H9 (cell line): ENCODE measurements at regions not wholly inside any gene's neighbourhood (a gene's known extent, or its start where the extent isn't known, plus 50 kb on each side); places are given as distances from the start of the nearest gene placed in this dataset.

ENCODE experiments used
- DNase-seq: peaks from one replicate; pipeline ENCODE4 v3.0.0-alpha.2; 2017
- H2AFZ ChIP-seq: one replicate; pipeline ENCODE4 v1.6.1; 2013; ENCODE audit warnings: mild to moderate bottlenecking, low read length, control low read depth, moderate library complexity
- H2AK5ac ChIP-seq: 2 replicates; pipeline ENCODE4 v1.6.1; 2013; ENCODE audit warnings: low read length, control low read depth, mixed read lengths; ENCODE audit not compliant: insufficient read length
- H2BK120ac ChIP-seq: one replicate; pipeline ENCODE4 v1.6.1; 2013; ENCODE audit warnings: low read depth, mild to moderate bottlenecking, low read length, control low read depth, inconsistent platforms; ENCODE audit not compliant: poor library complexity, severe bottlenecking
- H2BK12ac ChIP-seq: 2 replicates; pipeline ENCODE4 v1.6.1; 2013; ENCODE audit warnings: low read length, control low read depth, mixed read lengths, low read depth; ENCODE audit not compliant: insufficient read length
- H2BK15ac ChIP-seq: 2 replicates; pipeline ENCODE4 v1.6.1; 2013; ENCODE audit warnings: low read depth, low read length, control low read depth
- H2BK20ac ChIP-seq: one replicate; pipeline ENCODE4 v1.6.1; 2013; ENCODE audit warnings: low read depth, mild to moderate bottlenecking, low read length, control low read depth, inconsistent platforms; ENCODE audit not compliant: poor library complexity, severe bottlenecking
- H2BK5ac ChIP-seq: 2 replicates; pipeline ENCODE4 v1.6.1; 2013; ENCODE audit warnings: low read length, control low read depth, mixed read lengths; ENCODE audit not compliant: insufficient read length
- H3K14ac ChIP-seq: 2 replicates; pipeline ENCODE4 v1.6.1; 2013; ENCODE audit warnings: low read length, control low read depth; ENCODE audit not compliant: insufficient read depth
- H3K18ac ChIP-seq: 2 replicates; pipeline ENCODE4 v1.6.1; 2013; ENCODE audit warnings: low read depth, mild to moderate bottlenecking, mixed read lengths, low read length, control low read depth; ENCODE audit not compliant: insufficient read length
- H3K23ac ChIP-seq: 2 replicates; pipeline ENCODE4 v1.6.1; 2013; ENCODE audit warnings: low read length, control low read depth, mixed read lengths, low read depth; ENCODE audit not compliant: insufficient read length
- H3K23me2 ChIP-seq: 2 replicates; pipeline ENCODE4 v1.6.1; 2013; ENCODE audit warnings: low read depth, mild to moderate bottlenecking, mixed read lengths, low read length, control low read depth; ENCODE audit not compliant: insufficient read length, poor library complexity, severe bottlenecking
- H3K27ac ChIP-seq: 2 replicates; pipeline ENCODE4 v1.5.1; 2013; ENCODE audit warnings: low read length, control low read depth, mixed read lengths, low read depth; ENCODE audit not compliant: insufficient read length
- H3K27me3 ChIP-seq: 2 replicates; pipeline ENCODE4 v1.6.1; 2013; ENCODE audit warnings: low read length, control low read depth, inconsistent platforms; ENCODE audit not compliant: insufficient read depth
- H3K4ac ChIP-seq: 2 replicates; pipeline ENCODE4 v1.6.1; 2013; ENCODE audit warnings: low read depth, mild to moderate bottlenecking, control low read depth, inconsistent platforms, low read length, moderate library complexity
- H3K4me1 ChIP-seq: 2 replicates; pipeline ENCODE4 v1.6.1; 2013; ENCODE audit warnings: low read length, control low read depth, inconsistent platforms; ENCODE audit not compliant: insufficient read depth
- H3K4me2 ChIP-seq: 2 replicates; pipeline ENCODE4 v1.6.1; 2013; ENCODE audit warnings: low read length, control low read depth, mixed read lengths; ENCODE audit not compliant: insufficient read length, insufficient read depth
- H3K56ac ChIP-seq: 2 replicates; pipeline ENCODE4 v1.6.1; 2013; ENCODE audit warnings: low read depth, mild to moderate bottlenecking, mixed read lengths, low read length, control low read depth; ENCODE audit not compliant: insufficient read length
- H3K79me1 ChIP-seq: 2 replicates; pipeline ENCODE4 v1.6.1; 2013; ENCODE audit warnings: low read depth, mild to moderate bottlenecking, moderate library complexity, low read length, control low read depth, inconsistent platforms; ENCODE audit not compliant: insufficient read depth, poor library complexity, severe bottlenecking
- H3K79me2 ChIP-seq: 2 replicates; pipeline ENCODE4 v1.6.1; 2013; ENCODE audit warnings: low read length, control low read depth, inconsistent platforms; ENCODE audit not compliant: insufficient read depth
- H3K9ac ChIP-seq: 2 replicates; pipeline ENCODE4 v1.6.1; 2013; ENCODE audit warnings: low read length, control low read depth, mixed read lengths; ENCODE audit not compliant: insufficient read length; ENCODE audit errors: extremely low read depth
- H3K9me3 ChIP-seq: one replicate; pipeline ENCODE4 v1.6.1; 2013; ENCODE audit warnings: low read depth, low read length, inconsistent platforms; ENCODE audit not compliant: control insufficient read depth
- H3T11ph ChIP-seq: one replicate; pipeline ENCODE4 v1.6.1; 2013; ENCODE audit warnings: mild to moderate bottlenecking, low read length, control low read depth, inconsistent platforms
- H4K20me1 ChIP-seq: one replicate; pipeline ENCODE4 v1.6.1; 2013; ENCODE audit not compliant: control insufficient read depth, insufficient read length, insufficient read depth
- H4K5ac ChIP-seq: 2 replicates; pipeline ENCODE4 v1.6.1; 2013; ENCODE audit warnings: low read depth, mild to moderate bottlenecking, mixed read lengths, low read length, control low read depth; ENCODE audit not compliant: insufficient read length
- H4K8ac ChIP-seq: replicated peaks from 2 replicates; pipeline ENCODE4 v1.6.1; 2013; ENCODE audit warnings: low read length, control low read depth, mixed read lengths, low read depth; ENCODE audit not compliant: insufficient read length
- H4K91ac ChIP-seq: 2 replicates; pipeline ENCODE4 v1.6.1; 2013; ENCODE audit warnings: low read depth, mild to moderate bottlenecking, moderate library complexity, mixed read lengths, low read length, control low read depth; ENCODE audit not compliant: insufficient read length
- H3K27ac Mint-ChIP-seq, 3 experiments: 2 replicates in 2 of 3; 3 replicates in 1 of 3; pipeline ENCODE4 v1.8.0; 2020 to 2021; ENCODE audit warnings: mixed read lengths in 3 of 3, mild to moderate bottlenecking in 1 of 3, moderate library complexity in 1 of 3
- H3K27me3 Mint-ChIP-seq: 2 replicates; pipeline ENCODE4 v1.8.0; 2021; ENCODE audit warnings: low read depth, mild to moderate bottlenecking, moderate library complexity, mixed read lengths
- H3K36me3 Mint-ChIP-seq, 3 experiments: 2 replicates in 2 of 3; 3 replicates in 1 of 3; pipeline ENCODE4 v1.8.0; 2020 to 2021; ENCODE audit warnings: low read depth in 3 of 3, mixed read lengths in 3 of 3; ENCODE audit not compliant: insufficient read depth in 1 of 3
- H3K4me1 Mint-ChIP-seq, 2 experiments: 2 replicates each; pipeline ENCODE4 v1.8.0; 2020; ENCODE audit warnings: mixed read lengths in 2 of 2
- H3K4me3 Mint-ChIP-seq, 2 experiments: 2 replicates in 1 of 2; 3 replicates in 1 of 2; pipeline ENCODE4 v1.8.0; 2020 to 2021; ENCODE audit warnings: mild to moderate bottlenecking in 2 of 2, mixed read lengths in 2 of 2, moderate library complexity in 1 of 2
- H3K9me3 Mint-ChIP-seq, 2 experiments: 2 replicates in 1 of 2; 3 replicates in 1 of 2; pipeline ENCODE4 v1.8.0; 2020; ENCODE audit warnings: mild to moderate bottlenecking in 2 of 2, mixed read lengths in 2 of 2, moderate library complexity in 1 of 2
- WGBS: extraction: QIAGEN DNeasy Blood & Tissue Kit; methylation state at CpG from one replicate; pipeline ENCODE4 v1.1.7; 2013; ENCODE audit warnings: missing lambda C conversion rate, low lambda C conversion rate, mixed read lengths; ENCODE audit not compliant: insufficient read length; ENCODE audit errors: extremely low coverage; 5-methylcytosine and 5-hydroxymethylcytosine counted together
- TF ChIP-seq, protein P1 (sequence below): fragments of 200-600 bp; sonication (generic); conservative IDR thresholded peaks from 3 replicates; pipeline ENCODE4 v1.8.0; 2021; ENCODE audit warnings: antibody characterized with exemption, mild to moderate bottlenecking

DNA sequence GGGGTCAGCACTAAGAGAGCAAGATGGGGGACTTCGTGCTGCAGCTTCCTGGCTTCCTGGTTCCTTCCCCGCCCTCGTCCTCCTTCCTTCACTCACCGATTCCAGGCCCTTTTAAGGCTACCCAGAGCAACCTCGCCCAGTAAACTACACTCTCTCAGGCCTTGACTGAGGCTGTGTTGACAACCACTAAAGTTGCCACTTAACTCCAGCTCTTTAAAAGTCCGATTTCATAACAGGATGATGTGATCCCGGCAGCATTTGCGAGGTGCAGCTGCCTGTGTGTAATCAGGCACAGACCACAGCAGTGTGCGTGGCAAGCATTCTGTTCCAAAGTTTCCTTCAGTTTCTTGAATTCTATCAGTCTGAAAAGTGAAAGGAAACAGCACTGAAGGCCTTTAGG, 110.6 kb downstream of the RAB11FIP2 start:
- Histone ChIP-seq H4K91ac (no peak overlapping the region), H2BK15ac (no peak overlapping the region), H3K9ac (no peak overlapping the region), H3K9me3 (no peaks in the 10 kb centered on the region), H2AK5ac (no peak overlapping the region), H3K79me1 (no peaks in the 10 kb centered on the region), H3K27ac (no peak overlapping the region), H4K5ac (no peak overlapping the region), H2BK20ac (no peak overlapping the region), H4K8ac (no peak overlapping the region), H3K23me2 (no peaks in the 10 kb centered on the region), H3K79me2 (no peaks in the 10 kb centered on the region), H2BK120ac (no peak overlapping the region), H3K27me3 (no peaks in the 10 kb centered on the region), H3K18ac (no peak overlapping the region), H3K4ac (no peak overlapping the region), H3T11ph (no peak overlapping the region), H4K20me1 (no peaks in the 10 kb centered on the region), H3K23ac (no peak overlapping the region), H3K14ac (no peak overlapping the region), H2AFZ (no peak overlapping the region), H3K4me2 (no peak overlapping the region), H3K4me1 (peaks cover 5% of the 10 kb centered on the region; the same call in 1 of the 2 replicates), H2BK12ac (no peak overlapping the region), H3K56ac (no peak overlapping the region), H2BK5ac (no peak overlapping the region)
- WGBS: no CpG with 5 or more reads among the region's 9 CpGs
- H3K27me3 Mint-ChIP-seq: peaks cover 3% of the 10 kb centered on the region; the same call in 1 of the 2 replicates
- 0 out of 7 replicates have a peak, but pooled peaks cover 0 to 2% (median 0%) of the 10 kb centered on the region in 3 experiments for H3K36me3 Mint-ChIP-seq
- no peak for DNase-seq
- peaks cover 3 to 4% of the 10 kb centered on the region in 2 experiments; a peak in 3 of 5 replicates for H3K9me3 Mint-ChIP-seq
- peaks cover 19 to 21% of the 10 kb centered on the region in 2 experiments for H3K4me1 Mint-ChIP-seq
- H3K27ac Mint-ChIP-seq: no peak overlapping the region; a peak in 1 of 7 replicates
- TF ChIP-seq, protein P1, sequence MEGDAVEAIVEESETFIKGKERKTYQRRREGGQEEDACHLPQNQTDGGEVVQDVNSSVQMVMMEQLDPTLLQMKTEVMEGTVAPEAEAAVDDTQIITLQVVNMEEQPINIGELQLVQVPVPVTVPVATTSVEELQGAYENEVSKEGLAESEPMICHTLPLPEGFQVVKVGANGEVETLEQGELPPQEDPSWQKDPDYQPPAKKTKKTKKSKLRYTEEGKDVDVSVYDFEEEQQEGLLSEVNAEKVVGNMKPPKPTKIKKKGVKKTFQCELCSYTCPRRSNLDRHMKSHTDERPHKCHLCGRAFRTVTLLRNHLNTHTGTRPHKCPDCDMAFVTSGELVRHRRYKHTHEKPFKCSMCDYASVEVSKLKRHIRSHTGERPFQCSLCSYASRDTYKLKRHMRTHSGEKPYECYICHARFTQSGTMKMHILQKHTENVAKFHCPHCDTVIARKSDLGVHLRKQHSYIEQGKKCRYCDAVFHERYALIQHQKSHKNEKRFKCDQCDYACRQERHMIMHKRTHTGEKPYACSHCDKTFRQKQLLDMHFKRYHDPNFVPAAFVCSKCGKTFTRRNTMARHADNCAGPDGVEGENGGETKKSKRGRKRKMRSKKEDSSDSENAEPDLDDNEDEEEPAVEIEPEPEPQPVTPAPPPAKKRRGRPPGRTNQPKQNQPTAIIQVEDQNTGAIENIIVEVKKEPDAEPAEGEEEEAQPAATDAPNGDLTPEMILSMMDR: no peak
- H3K4me3 Mint-ChIP-seq: no peak overlapping the region
